ENCODE measurements at regions not wholly inside any gene's neighbourhood (a gene's known extent, or its start where the extent isn't known, plus 50 kb on each side); places are given as distances from the start of the nearest gene placed in this dataset.
A peak's percentile ranks its signal among the peaks of the same experiment; 100 is the strongest.

GRCh38 chr6:50128420-50129005 is 78.8 kb upstream of the DEFB112 start:
- WGBS, 2 donors (ENCODE audit: low coverage in 1 of 2): 0 to 1% methylated on average over 2 of the region's 2 CpGs
- TF ChIP-seq POLR2AphosphoS5 (IDR thresholded peaks at IDR 0.05): no peak
- TF ChIP-seq EP300 (IDR thresholded peaks at IDR 0.05; ENCODE audit: low read depth): no peak
- peak in 4 of 5 experiments; percentile 13 to 52 (median 48) for TF ChIP-seq CTCF (IDR thresholded peaks at IDR 0.05)
- no peak for TF ChIP-seq POLR2A (IDR thresholded peaks at IDR 0.05)
- in situ Hi-C loops (cut with MboI; ENCODE audit: low pct_ligation_motif_present in 1 of 4, low pct_unique_long_range_greater_than_20kb in 1 of 4, low sequenced_read_pairs in 3 of 4): loop anchor here in 1 of 4 donors (25.0 kb wide), 1 partner anchor 484 kb away; no protein-coding TSS in a partner anchor
- Histone ChIP-seq H3K27ac (no peak overlapping the region), H3K27me3 (no peaks in the 10 kb centered on the region), H3K36me3 (no peaks in the 10 kb centered on the region), H3K4me1 (no peaks in the 10 kb centered on the region), H3K4me3 (no peak overlapping the region), H3K9me3 (no peaks in the 10 kb centered on the region)
- intact Hi-C loops (cut with DNase I; ENCODE audit: low total_unique reads): no loop called here
- DNase-seq: no peak

GRCh38 chr6:50135968-50136367 is 86.2 kb upstream of the DEFB112 start:
- Histone ChIP-seq H3K36me3 (no peaks in the 10 kb centered on the region), H3K27me3 (no peaks in the 10 kb centered on the region), H3K4me3 (no peak overlapping the region), H3K4me1 (no peaks in the 10 kb centered on the region), H3K9me3 (no peaks in the 10 kb centered on the region), H3K27ac (no peak overlapping the region)
- 50 to 76% methylated on average over 1 of the region's 1 CpG for WGBS, 2 donors (ENCODE audit: low coverage in 1 of 2)
- in situ Hi-C loops (cut with MboI; ENCODE audit: low pct_ligation_motif_present in 1 of 4, low pct_unique_long_range_greater_than_20kb in 1 of 4, low sequenced_read_pairs in 3 of 4): loop anchor here in 1 of 4 donors (25.0 kb wide), 1 partner anchor 476 kb away; no protein-coding TSS in a partner anchor
- no peak for DNase-seq
- intact Hi-C loops (cut with DNase I; ENCODE audit: low total_unique reads): no loop called here
- TF ChIP-seq POLR2A (IDR thresholded peaks at IDR 0.05) (no peak), POLR2AphosphoS5 (IDR thresholded peaks at IDR 0.05) (no peak), EP300 (IDR thresholded peaks at IDR 0.05; ENCODE audit: low read depth) (no peak), CTCF (IDR thresholded peaks at IDR 0.05) (no peak)

- in situ Hi-C loops (cut with MboI; ENCODE audit: low pct_ligation_motif_present in 1 of 4, low pct_unique_long_range_greater_than_20kb in 1 of 4, low sequenced_read_pairs in 3 of 4) (loop anchor here in 1 of 4 donors (25.0 kb wide), 1 partner anchor 471 kb away; no protein-coding TSS in a partner anchor), intact Hi-C loops (cut with DNase I; ENCODE audit: low total_unique reads) (no loop called here)
Measured at GRCh38 chr6:50141100-50141499, 91.4 kb upstream of the DEFB112 start.

More at GRCh38 chr6:50141100-50141499, 91.4 kb upstream of the DEFB112 start:
- H3K27me3 ChIP-seq: no peaks in the 10 kb centered on the region
- no peaks in the 10 kb centered on the region for H3K36me3 ChIP-seq
- H3K4me3 ChIP-seq: no peak overlapping the region
- H3K4me1 ChIP-seq: no peaks in the 10 kb centered on the region
- no peak for DNase-seq
- H3K27ac ChIP-seq: no peak overlapping the region
- no peaks in the 10 kb centered on the region for H3K9me3 ChIP-seq
- no peak for TF ChIP-seq POLR2AphosphoS5 (IDR thresholded peaks at IDR 0.05)
- no peak for TF ChIP-seq POLR2A (IDR thresholded peaks at IDR 0.05)
- TF ChIP-seq EP300 (IDR thresholded peaks at IDR 0.05; ENCODE audit: low read depth): no peak
- no peak for TF ChIP-seq CTCF (IDR thresholded peaks at IDR 0.05)
